HepG2 (cell line): ENCODE measurements at regions not wholly inside any gene's neighbourhood (a gene's known extent, or its start where the extent isn't known, plus 50 kb on each side); places are given as distances from the start of the nearest gene placed in this dataset.

Experiments
- ATAC-seq: fragments of 200-7000 bp; cut with Tn5 transposase; 3 replicates; pipeline ENCODE4 v1.9.1; 2020; ENCODE audit warnings: mild to moderate bottlenecking, moderate library complexity
- BruUV-seq: library from RNA; stranded (reverse); fragments of 400-500 nt; replicated peaks from 2 replicates; lab custom pipeline; 2021; lab: Mats Ljungman, UMichigan
- CTCF ChIA-PET: fragments of 300-600 bp; formaldehyde crosslinking; extraction: SDS; loops from one replicate; lab custom pipeline; 2021; ENCODE audit warnings: low total read pairs, inconsistent platforms, low intra/inter-chr PET ratio; lab: Yijun Ruan, JAX
- POLR2A ChIA-PET: fragments of 350-600 bp; sonication (Branson Sonifier 250); formaldehyde crosslinking; loops from one replicate; lab custom pipeline; 2020; ENCODE audit warnings: antibody characterized with exemption, inconsistent platforms; lab: Yijun Ruan, JAX
- DNase-seq: peaks from one replicate; pipeline ENCODE4 v3.0.0-alpha.2; 2015; ENCODE audit warnings: low spot score
- FAIRE-seq: peaks from 3 replicates; lab custom pipeline; 2011; peaks lifted over from hg19 to GRCh38; lab: Jason Lieb, UNC
- H2AFZ ChIP-seq: one replicate; pipeline ENCODE4 v1.6.1; 2011; ENCODE audit warnings: low read length, inconsistent platforms
- H3K27ac ChIP-seq: fragments of 300-600 bp; 3 replicates; pipeline ENCODE4 v1.8.0; 2011; ENCODE audit warnings: mixed run types, mild to moderate bottlenecking, mixed read lengths, low read length, inconsistent platforms; ENCODE audit not compliant: insufficient read depth; ENCODE audit errors: extremely low read length
- H3K27me3 ChIP-seq, 2 experiments: fragments of 200-600 bp in 1 of 2; 2 replicates in 1 of 2; 3 replicates in 1 of 2; pipeline versions ENCODE4 v1.6.0 to v1.8.0; 2011; ENCODE audit warnings: low read length in 2 of 2, mild to moderate bottlenecking in 2 of 2, moderate library complexity in 2 of 2, inconsistent platforms in 1 of 2; ENCODE audit not compliant: insufficient read depth in 2 of 2, control insufficient read depth in 1 of 2
- H3K36me3 ChIP-seq, 2 experiments: fragments of 200-600 bp in 1 of 2; replicated peaks in 1 of 2; 2 replicates in 1 of 2; 3 replicates in 1 of 2; pipeline versions ENCODE4 v1.5.1 to v1.8.0; 2011; ENCODE audit warnings: low read length in 2 of 2, inconsistent platforms in 1 of 2; ENCODE audit not compliant: insufficient read depth in 2 of 2, control insufficient read depth in 1 of 2
- H3K4me1 ChIP-seq: 2 replicates; pipeline ENCODE4 v1.5.1; 2012; ENCODE audit warnings: low read length, inconsistent platforms; ENCODE audit not compliant: insufficient read depth
- H3K4me2 ChIP-seq: 2 replicates; pipeline ENCODE4 v1.6.0; 2011; ENCODE audit warnings: low read depth, low read length, inconsistent platforms
- H3K4me3 ChIP-seq, 3 experiments: fragments of 200-600 bp in 1 of 3; sonication (generic), shearing (Covaris generic) in 1 of 3; replicated peaks in 1 of 3; 2 replicates each; pipeline ENCODE4 v1.5.1; 2011 to 2016; ENCODE audit warnings: low read length in 3 of 3, inconsistent platforms in 2 of 3, low read depth in 2 of 3, mild to moderate bottlenecking in 2 of 3, control low read depth in 1 of 3, mixed read lengths in 1 of 3; ENCODE audit not compliant: insufficient read depth in 1 of 3
- H3K79me2 ChIP-seq: one replicate; pipeline ENCODE4 v1.6.1; 2011; ENCODE audit warnings: low read length, inconsistent platforms; ENCODE audit not compliant: insufficient read depth
- H3K9ac ChIP-seq: 2 replicates; pipeline ENCODE4 v1.6.0; 2011; ENCODE audit warnings: mild to moderate bottlenecking, low read depth, low read length, inconsistent platforms; ENCODE audit not compliant: insufficient read depth
- H3K9me3 ChIP-seq: 2 replicates; pipeline ENCODE4 v1.5.1; 2012; ENCODE audit warnings: mild to moderate bottlenecking, low read length
- H4K20me1 ChIP-seq: 2 replicates; pipeline ENCODE4 v1.6.0; 2011; ENCODE audit warnings: inconsistent platforms, mild to moderate bottlenecking, low read length, moderate library complexity; ENCODE audit not compliant: insufficient read depth
- FOXC1 ChIP-seq: sonication (generic); formaldehyde crosslinking; IDR thresholded peaks from 2 replicates; pipeline ENCODE4 v1.8.0; 2022; ENCODE audit warnings: mild to moderate bottlenecking, missing genetic modification reagents, borderline replicate concordance
- LCORL ChIP-seq, 2 experiments: fragments of 450-650 bp in 1 of 2; sonication (generic) in 1 of 2; formaldehyde crosslinking in 1 of 2; IDR thresholded peaks; 2 replicates each; pipeline versions ENCODE4 v1.5.0 to v1.6.1; 2017 to 2020; ENCODE audit warnings: antibody characterized with exemption in 1 of 2, missing genetic modification reagents in 1 of 2
- MXD1 ChIP-seq: sonication (generic); formaldehyde crosslinking; IDR thresholded peaks from 2 replicates; pipeline ENCODE4 v1.4.0; 2020; ENCODE audit warnings: mild to moderate bottlenecking, missing genetic modification reagents
- NFKBIZ ChIP-seq: IDR thresholded peaks from 2 replicates; pipeline ENCODE4 v1.6.1; 2018; ENCODE audit warnings: missing genetic modification reagents, missing compliant biosample characterization
- PBX3 ChIP-seq: sonication (generic); formaldehyde crosslinking; IDR thresholded peaks from 2 replicates; pipeline ENCODE4 v1.8.1; 2023; ENCODE audit warnings: missing genetic modification reagents, inconsistent platforms, borderline replicate concordance
- ZNF646 ChIP-seq: sonication (generic); formaldehyde crosslinking; IDR thresholded peaks from 2 replicates; pipeline ENCODE4 v1.9.0; 2021; ENCODE audit warnings: mild to moderate bottlenecking, missing genetic modification reagents
- WGBS: methylation state at CpG from one replicate; pipeline ENCODE4 v1.1.6; 2017; ENCODE audit warnings: low lambda C conversion rate; 5-methylcytosine and 5-hydroxymethylcytosine counted together
- in situ Hi-C: cut with HindIII; loops from 2 replicates; pipeline ENCODE4 v1.10.0; 2017; ENCODE audit warnings: low pct_unique_long_range_greater_than_20kb; ENCODE audit not compliant: extremely low pct_ligation_motif_present
- intact Hi-C: fragments of 100-400 bp; cut with micrococcal nuclease; formaldehyde crosslinking; loops from one replicate; pipeline ENCODE4 v1.10.0; 2022; ENCODE audit not compliant: unreplicated experiment

DNA sequence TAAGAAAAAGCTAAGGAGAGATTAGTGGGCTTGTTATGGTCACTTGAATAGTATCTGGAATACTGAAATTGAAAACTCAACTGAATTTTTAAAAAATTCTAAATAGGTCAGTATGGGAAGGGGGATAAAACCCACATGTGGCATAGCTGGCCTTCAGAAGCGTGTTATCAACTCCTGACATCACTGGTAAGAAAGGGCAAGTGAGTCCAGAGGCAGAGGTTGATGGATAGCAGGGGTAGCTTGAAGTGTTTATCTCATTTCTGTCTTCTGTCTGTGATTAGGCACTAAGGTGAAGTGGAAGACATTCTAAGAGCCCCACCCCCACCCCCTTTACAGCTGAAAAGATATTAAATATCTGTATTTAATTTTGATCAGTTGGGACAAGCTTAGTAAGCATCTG, 261.4 kb upstream of the TMTC1 start:
- in situ Hi-C loops (no loop called here), intact Hi-C loops (no loop called here)
- Histone ChIP-seq H3K9ac (no peak overlapping the region), H4K20me1 (no peaks in the 10 kb centered on the region), H3K79me2 (no peaks in the 10 kb centered on the region), H3K36me3 (no peaks in the 10 kb centered on the region), H3K4me1 (no peaks in the 10 kb centered on the region), H3K9me3 (no peaks in the 10 kb centered on the region), H3K27ac (no peak overlapping the region), H3K27me3 (no peaks in the 10 kb centered on the region), H3K4me3 (no peak overlapping the region), H3K4me2 (no peak overlapping the region), H2AFZ (no peak overlapping the region)
- TF ChIP-seq LCORL (IDR thresholded peaks at IDR 0.05): no peak
- no peak for TF ChIP-seq LCORL (CRISPR knock-in tag; IDR thresholded peaks at IDR 0.05)
- no peak for TF ChIP-seq NFKBIZ (CRISPR knock-in tag)
- TF ChIP-seq ZNF646: no peak
- TF ChIP-seq MXD1 (CRISPR knock-in tag): no peak
- no peak for TF ChIP-seq PBX3 (CRISPR knock-in tag)
- no peak for TF ChIP-seq FOXC1 (CRISPR knock-in tag)
- 8% methylated on average over 1 of the region's 1 CpG for WGBS
- no TSS peak for BruUV-seq
- no peak for FAIRE-seq
- DNase-seq: no peak
- ATAC-seq: no peak
- ChIA-PET CTCF (no interaction called here), POLR2A (no interaction called here)
